ENCODE measurements at regions not wholly inside any gene's neighbourhood (a gene's known extent, or its start where the extent isn't known, plus 50 kb on each side); places are given as distances from the start of the nearest gene placed in this dataset.

GRCh38 chr13:37263871-37264270 is 158.4 kb upstream of the CSNK1A1L start:
- Histone ChIP-seq H3K36me3 (no peaks in the 10 kb centered on the region), H3K9me3 (peaks cover 4 to 7% (median 5%) of the 10 kb centered on the region in 3 donors), H3K27ac (no peak overlapping the region), H3K4me1 (no peaks in the 10 kb centered on the region), H3K4me3 (no peak overlapping the region), H3K27me3 (no peaks in the 10 kb centered on the region)
- intact Hi-C loops (cut with DNase I; ENCODE audit: low total_unique reads), result no loop called here
- TF ChIP-seq CTCF (IDR thresholded peaks at IDR 0.05), result no peak
- DNase-seq, result no peak

GRCh38 chr13:37257706-37258105 is 152.2 kb upstream of the CSNK1A1L start:
- H3K4me3 ChIP-seq, result no peak overlapping the region
- intact Hi-C loops (cut with DNase I; ENCODE audit: low total_unique reads), result no loop called here
- H3K4me1 ChIP-seq, result no peaks in the 10 kb centered on the region
- peaks cover 4 to 7% (median 5%) of the 10 kb centered on the region in 3 donors for H3K9me3 ChIP-seq
- no peak for TF ChIP-seq CTCF (IDR thresholded peaks at IDR 0.05)
- DNase-seq, result no peak
- H3K36me3 ChIP-seq, result no peaks in the 10 kb centered on the region
- no peak overlapping the region for H3K27ac ChIP-seq
- no peaks in the 10 kb centered on the region for H3K27me3 ChIP-seq

- Histone ChIP-seq H3K4me3 (no peak overlapping the region), H3K36me3 (no peaks in the 10 kb centered on the region), H3K27ac (no peak overlapping the region), H3K9me3 (peaks cover 4 to 7% (median 5%) of the 10 kb centered on the region in 3 donors), H3K27me3 (no peaks in the 10 kb centered on the region), H3K4me1 (no peaks in the 10 kb centered on the region)
- no peak for TF ChIP-seq CTCF (IDR thresholded peaks at IDR 0.05)
- intact Hi-C loops (cut with DNase I; ENCODE audit: low total_unique reads), result no loop called here
- DNase-seq, result no peak
These were observed 151.6 kb upstream of the CSNK1A1L start for GRCh38 chr13:37257051-37257450.

DNA sequence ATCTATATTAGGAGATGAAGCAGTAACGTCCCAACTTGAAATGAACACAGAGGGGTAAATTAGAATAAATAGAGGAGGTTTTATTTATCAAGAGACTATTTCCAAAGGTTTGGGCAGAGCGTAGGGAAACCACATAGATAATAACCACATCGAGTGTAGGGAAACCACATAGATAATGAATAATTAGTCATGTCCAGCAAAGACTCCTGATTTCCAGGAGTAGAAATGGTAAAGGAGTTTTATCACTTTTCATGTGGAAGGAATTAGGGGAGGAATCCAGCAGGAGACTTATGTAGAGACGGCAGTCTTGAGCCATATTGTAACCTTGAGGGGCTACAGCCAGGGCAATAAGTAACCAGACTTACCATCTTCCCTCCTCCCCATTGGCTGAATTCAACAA is 136.3 kb upstream of the CSNK1A1L start:
- no peak for DNase-seq
- Histone ChIP-seq H3K9me3 (no peaks in the 10 kb centered on the region), H3K4me1 (no peaks in the 10 kb centered on the region), H3K27ac (no peak overlapping the region), H3K27me3 (no peaks in the 10 kb centered on the region), H3K36me3 (no peaks in the 10 kb centered on the region), H3K4me3 (no peak overlapping the region)
- no peak for TF ChIP-seq CTCF (IDR thresholded peaks at IDR 0.05)
- intact Hi-C loops (cut with DNase I; ENCODE audit: low total_unique reads), result no loop called here

- intact Hi-C loops (cut with DNase I; ENCODE audit: low total_unique reads), result no loop called here
- H3K27ac ChIP-seq, result no peak overlapping the region
- no peak for TF ChIP-seq CTCF (IDR thresholded peaks at IDR 0.05)
- H3K9me3 ChIP-seq, result peaks cover 0 to 3% (median 0%) of the 10 kb centered on the region in 3 donors
- no peak overlapping the region for H3K4me3 ChIP-seq
- H3K36me3 ChIP-seq, result no peaks in the 10 kb centered on the region
- peaks cover 0 to 12% (median 2%) of the 10 kb centered on the region in 4 donors for H3K4me1 ChIP-seq
- H3K27me3 ChIP-seq, result no peaks in the 10 kb centered on the region
- DNase-seq, result no peak
These were observed 124.9 kb upstream of the CSNK1A1L start for GRCh38 chr13:37230346-37230745.

DNA sequence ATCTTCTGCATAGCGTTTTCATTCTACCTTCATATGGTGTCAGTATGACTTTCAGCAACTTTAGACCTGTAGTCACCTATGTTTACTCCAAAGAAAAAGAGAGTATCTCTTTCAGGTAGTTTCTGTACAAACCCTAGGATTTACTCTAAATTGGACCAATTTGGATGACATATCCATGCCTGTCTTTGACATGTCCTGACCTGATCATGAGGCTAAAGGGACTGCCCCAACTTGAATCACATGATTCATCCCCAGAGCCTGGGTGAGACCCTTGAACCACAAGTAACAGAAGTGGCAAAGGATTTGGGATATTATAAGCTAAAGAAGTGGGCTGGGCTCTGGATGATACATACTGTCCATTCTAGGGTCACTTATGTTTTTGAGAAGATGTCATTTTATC is 124.5 kb upstream of the CSNK1A1L start:
- no peaks in the 10 kb centered on the region for H3K9me3 ChIP-seq
- intact Hi-C loops (cut with DNase I; ENCODE audit: low total_unique reads), result no loop called here
- no peaks in the 10 kb centered on the region for H3K27me3 ChIP-seq
- H3K36me3 ChIP-seq, result no peaks in the 10 kb centered on the region
- no peak for TF ChIP-seq CTCF (IDR thresholded peaks at IDR 0.05)
- no peak for DNase-seq
- no peak overlapping the region for H3K27ac ChIP-seq
- H3K4me3 ChIP-seq, result no peak overlapping the region
- H3K4me1 ChIP-seq, result peaks cover 0 to 16% (median 2%) of the 10 kb centered on the region in 4 donors

Measured in tibial artery (tissue), 4 donors.